SK-N-SH treated with all-trans-retinoic acid at 6 μM for 48 hours (cell line): ENCODE measurements at regions not wholly inside any gene's neighbourhood (a gene's known extent, or its start where the extent isn't known, plus 50 kb on each side); places are given as distances from the start of the nearest gene placed in this dataset.

Source experiments
- ATAC-seq: fragments of 200-7000 bp; cut with Tn5 transposase; 3 replicates; pipeline ENCODE4 v1.9.1; 2020; ENCODE audit warnings: mild to moderate bottlenecking, moderate library complexity
- ARNTL ChIP-seq: fragments of 450-650 bp; formaldehyde crosslinking; IDR thresholded peaks from 2 replicates; pipeline ENCODE4 v1.5.0; 2020; ENCODE audit warnings: low read depth, mild to moderate bottlenecking, moderate library complexity, borderline replicate concordance
- BACH2 ChIP-seq: fragments of 250-450 bp; sonication (Bioruptor Pico); IDR thresholded peaks from 2 replicates; pipeline ENCODE4 v1.9.0; 2021; ENCODE audit warnings: mild to moderate bottlenecking, borderline replicate concordance
- CREB5 ChIP-seq: fragments of 250-450 bp; sonication (Bioruptor Pico); IDR thresholded peaks from 2 replicates; pipeline ENCODE4 v1.5.1; 2020; ENCODE audit warnings: low read depth, mild to moderate bottlenecking, moderate library complexity
- CSDC2 ChIP-seq: fragments of 250-450 bp; sonication (Bioruptor Pico); IDR thresholded peaks from 2 replicates; pipeline ENCODE4 v1.5.0; 2020; ENCODE audit warnings: mild to moderate bottlenecking, moderate library complexity
- CSRNP3 ChIP-seq: fragments of 250-450 bp; sonication (Bioruptor Pico); IDR thresholded peaks from 2 replicates; pipeline ENCODE4 v1.5.1; 2021; ENCODE audit warnings: mild to moderate bottlenecking, moderate library complexity
- ESRRG ChIP-seq: fragments of 250-450 bp; sonication (Bioruptor Pico); IDR thresholded peaks from 2 replicates; pipeline ENCODE4 v1.6.1; 2021; ENCODE audit warnings: mild to moderate bottlenecking
- GLIS3 ChIP-seq: fragments of 250-450 bp; sonication (Bioruptor Pico); IDR thresholded peaks from 2 replicates; pipeline ENCODE4 v1.5.0; 2020; ENCODE audit warnings: mild to moderate bottlenecking, moderate library complexity
- ISL1 ChIP-seq: fragments of 250-450 bp; sonication (Bioruptor Pico); IDR thresholded peaks from 2 replicates; pipeline ENCODE4 v2.1.2; 2022; ENCODE audit warnings: mild to moderate bottlenecking, moderate library complexity
- PATZ1 ChIP-seq: fragments of 250-450 bp; sonication (Bioruptor Pico); IDR thresholded peaks from 2 replicates; pipeline ENCODE4 v1.8.0; 2020; ENCODE audit warnings: mild to moderate bottlenecking, moderate library complexity, borderline replicate concordance
- POU6F1 ChIP-seq: fragments of 250-450 bp; sonication (Bioruptor Pico); IDR thresholded peaks from 2 replicates; pipeline ENCODE4 v1.8.0; 2021; ENCODE audit warnings: low read depth, mild to moderate bottlenecking, moderate library complexity, borderline replicate concordance
- PPARA ChIP-seq: fragments of 250-450 bp; sonication (Bioruptor Pico); IDR thresholded peaks from 2 replicates; pipeline ENCODE4 v1.5.0; 2020; ENCODE audit warnings: mild to moderate bottlenecking, borderline replicate concordance
- RARB ChIP-seq: fragments of 250-450 bp; sonication (Bioruptor Pico); IDR thresholded peaks from 2 replicates; pipeline ENCODE4 v1.8.0; 2021; ENCODE audit warnings: mild to moderate bottlenecking, moderate library complexity
- SNAI2 ChIP-seq: fragments of 250-450 bp; sonication (Bioruptor Pico); IDR thresholded peaks from 2 replicates; pipeline ENCODE4 v1.5.0; 2020; ENCODE audit warnings: mild to moderate bottlenecking, moderate library complexity
- TCF4 ChIP-seq: fragments of 250-450 bp; sonication (Bioruptor Pico); IDR thresholded peaks from 2 replicates; pipeline ENCODE4 v1.8.0; 2021; ENCODE audit warnings: mild to moderate bottlenecking, moderate library complexity, borderline replicate concordance
- TOX ChIP-seq: fragments of 250-450 bp; sonication (Bioruptor Pico); IDR thresholded peaks from 2 replicates; pipeline ENCODE4 v1.8.0; 2021; ENCODE audit warnings: mild to moderate bottlenecking, moderate library complexity, borderline replicate concordance
- ZC3H10 ChIP-seq: fragments of 250-450 bp; sonication (Bioruptor Pico); IDR thresholded peaks from 2 replicates; pipeline ENCODE4 v1.5.1; 2021; ENCODE audit warnings: mild to moderate bottlenecking, moderate library complexity
- ZFP3 ChIP-seq: fragments of 250-450 bp; sonication (Bioruptor Pico); IDR thresholded peaks from 2 replicates; pipeline ENCODE4 v1.5.0; 2020; ENCODE audit warnings: mild to moderate bottlenecking, moderate library complexity
- ZFP30 ChIP-seq: fragments of 450-650 bp; formaldehyde crosslinking; IDR thresholded peaks from 2 replicates; pipeline ENCODE4 v1.5.0; 2022; ENCODE audit warnings: mild to moderate bottlenecking, moderate library complexity
- ZNF565 ChIP-seq: fragments of 450-650 bp; formaldehyde crosslinking; conservative IDR thresholded peaks from 2 replicates; pipeline ENCODE4 v1.5.0; 2020; ENCODE audit warnings: low read depth, mild to moderate bottlenecking, moderate library complexity
- ZNF70 ChIP-seq: fragments of 450-650 bp; formaldehyde crosslinking; IDR thresholded peaks from 2 replicates; pipeline ENCODE4 v1.5.0; 2020; ENCODE audit warnings: mild to moderate bottlenecking, moderate library complexity
- ZNF8 ChIP-seq: fragments of 450-650 bp; formaldehyde crosslinking; IDR thresholded peaks from 2 replicates; pipeline ENCODE4 v1.5.0; 2020; ENCODE audit warnings: mild to moderate bottlenecking, moderate library complexity
- TF ChIP-seq, protein P1 (sequence below): fragments of 250-450 bp; sonication (Bioruptor Pico); IDR thresholded peaks from 2 replicates; pipeline ENCODE4 v1.5.0; 2020; ENCODE audit warnings: mild to moderate bottlenecking, moderate library complexity

DNA sequence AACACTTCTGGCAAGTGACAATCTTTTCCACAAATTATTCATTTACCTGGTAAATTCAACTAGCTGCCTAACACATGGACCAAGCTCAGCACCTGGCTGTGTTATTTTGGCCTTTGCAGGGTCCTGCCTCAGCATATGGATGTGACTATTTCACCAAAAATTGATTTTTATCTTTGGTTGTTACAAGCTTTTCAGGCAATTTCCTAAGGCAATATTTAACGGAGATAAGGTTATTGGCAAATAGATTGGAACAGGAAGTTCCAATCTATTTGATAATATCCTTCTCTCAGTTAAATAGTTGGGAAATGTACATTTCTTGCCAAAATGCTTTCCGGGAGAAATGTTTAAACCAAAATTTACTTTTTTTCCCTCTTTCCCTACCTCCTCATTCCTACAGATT is 415.2 kb upstream of the SMARCA2 start (continued):
- no peak for TF ChIP-seq CREB5 (CRISPR knock-in tag)

DNA sequence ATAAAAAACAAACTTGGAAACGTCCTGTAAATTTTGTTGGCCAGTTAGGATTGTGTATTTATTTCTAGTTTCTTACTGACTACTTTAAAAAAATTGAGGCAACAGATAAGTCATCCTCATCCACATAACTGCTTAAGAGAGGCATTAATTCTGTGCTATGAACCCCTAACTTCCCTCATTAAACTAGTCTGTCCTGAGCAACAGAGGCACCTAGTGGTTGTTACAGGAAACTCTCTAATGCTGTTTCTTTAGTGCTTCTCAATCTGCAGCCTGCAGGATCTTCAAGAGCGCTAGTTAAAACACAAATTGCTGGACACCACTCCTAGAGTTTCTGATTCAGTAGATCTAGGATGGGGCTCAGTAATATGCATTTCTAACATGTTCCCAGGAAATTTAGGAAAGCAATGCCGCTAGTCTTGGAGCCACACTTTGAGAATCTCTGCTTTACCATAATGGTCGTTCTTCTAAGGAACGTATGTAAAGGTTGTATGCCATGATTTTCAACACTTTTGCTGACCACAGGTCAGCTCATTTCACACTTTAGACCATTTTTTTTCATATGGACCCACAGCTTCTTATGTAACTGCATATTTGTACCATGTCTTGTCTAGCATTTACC is 410.1 kb upstream of the SMARCA2 start:
- TF ChIP-seq CSRNP3 (CRISPR knock-in tag), result no peak
- no peak for TF ChIP-seq ISL1
- TF ChIP-seq GLIS3, result no peak
- no peak for TF ChIP-seq CREB5 (CRISPR knock-in tag)
- no peak for TF ChIP-seq ZNF70
- no peak for TF ChIP-seq TOX
- no peak for TF ChIP-seq SNAI2
- TF ChIP-seq TCF4, result no peak
- TF ChIP-seq ESRRG (CRISPR knock-in tag), result no peak
- no peak for TF ChIP-seq ZFP30
- TF ChIP-seq RARB, result no peak
- no peak for TF ChIP-seq ZC3H10 (CRISPR knock-in tag)
- no peak for TF ChIP-seq POU6F1
- no peak for TF ChIP-seq PPARA
- no peak for TF ChIP-seq PATZ1
- no peak for TF ChIP-seq CSDC2 (CRISPR knock-in tag)
- TF ChIP-seq, protein P1, sequence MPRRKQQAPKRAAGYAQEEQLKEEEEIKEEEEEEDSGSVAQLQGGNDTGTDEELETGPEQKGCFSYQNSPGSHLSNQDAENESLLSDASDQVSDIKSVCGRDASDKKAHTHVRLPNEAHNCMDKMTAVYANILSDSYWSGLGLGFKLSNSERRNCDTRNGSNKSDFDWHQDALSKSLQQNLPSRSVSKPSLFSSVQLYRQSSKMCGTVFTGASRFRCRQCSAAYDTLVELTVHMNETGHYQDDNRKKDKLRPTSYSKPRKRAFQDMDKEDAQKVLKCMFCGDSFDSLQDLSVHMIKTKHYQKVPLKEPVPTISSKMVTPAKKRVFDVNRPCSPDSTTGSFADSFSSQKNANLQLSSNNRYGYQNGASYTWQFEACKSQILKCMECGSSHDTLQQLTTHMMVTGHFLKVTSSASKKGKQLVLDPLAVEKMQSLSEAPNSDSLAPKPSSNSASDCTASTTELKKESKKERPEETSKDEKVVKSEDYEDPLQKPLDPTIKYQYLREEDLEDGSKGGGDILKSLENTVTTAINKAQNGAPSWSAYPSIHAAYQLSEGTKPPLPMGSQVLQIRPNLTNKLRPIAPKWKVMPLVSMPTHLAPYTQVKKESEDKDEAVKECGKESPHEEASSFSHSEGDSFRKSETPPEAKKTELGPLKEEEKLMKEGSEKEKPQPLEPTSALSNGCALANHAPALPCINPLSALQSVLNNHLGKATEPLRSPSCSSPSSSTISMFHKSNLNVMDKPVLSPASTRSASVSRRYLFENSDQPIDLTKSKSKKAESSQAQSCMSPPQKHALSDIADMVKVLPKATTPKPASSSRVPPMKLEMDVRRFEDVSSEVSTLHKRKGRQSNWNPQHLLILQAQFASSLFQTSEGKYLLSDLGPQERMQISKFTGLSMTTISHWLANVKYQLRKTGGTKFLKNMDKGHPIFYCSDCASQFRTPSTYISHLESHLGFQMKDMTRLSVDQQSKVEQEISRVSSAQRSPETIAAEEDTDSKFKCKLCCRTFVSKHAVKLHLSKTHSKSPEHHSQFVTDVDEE (CRISPR knock-in tag), result no peak
- no peak for TF ChIP-seq ARNTL (CRISPR knock-in tag)
- no peak for TF ChIP-seq ZNF8
- no peak for TF ChIP-seq ZNF565 (CRISPR knock-in tag)
- no peak for ATAC-seq

DNA sequence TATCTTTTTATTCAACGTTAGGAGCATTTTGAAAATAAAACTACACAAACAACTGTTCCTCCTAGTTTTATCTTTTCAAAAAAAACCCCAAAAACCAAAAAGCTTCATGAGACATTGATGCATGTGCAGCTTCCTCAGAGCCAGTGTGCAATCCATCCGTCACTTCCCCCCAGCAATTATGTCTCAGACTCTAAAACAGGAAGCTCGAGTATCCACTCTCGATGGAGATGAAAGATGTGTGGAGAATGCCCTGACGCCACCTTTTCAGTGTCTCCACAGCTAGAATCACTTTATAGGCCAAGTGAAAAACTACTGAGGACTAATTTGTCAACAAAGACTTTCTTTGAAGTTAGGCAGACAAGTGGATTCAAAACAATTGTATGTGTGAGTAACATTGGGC is 408.9 kb upstream of the SMARCA2 start:
- ATAC-seq, result no peak
- TF ChIP-seq TOX, result no peak

DNA sequence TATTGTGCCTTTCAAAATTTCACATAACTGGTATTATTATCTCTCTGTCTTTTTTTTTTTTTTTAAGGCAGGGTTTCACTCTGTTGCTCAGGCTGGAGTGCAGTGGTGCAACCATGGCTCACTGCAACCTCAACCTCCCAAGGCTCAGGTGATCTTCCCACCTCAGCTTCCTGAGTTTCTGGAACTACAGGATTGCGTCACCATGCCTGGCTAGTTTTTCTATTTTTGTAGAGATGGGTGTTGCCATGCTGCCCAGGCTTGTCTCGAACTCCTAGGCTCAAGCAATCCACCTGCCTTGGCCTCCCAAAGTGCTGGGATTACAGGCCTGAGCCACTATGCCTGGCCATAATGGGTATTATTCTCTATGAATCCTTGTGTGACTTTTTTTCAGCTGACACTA is 402.3 kb upstream of the SMARCA2 start:
- ATAC-seq, result no peak
- TF ChIP-seq ZNF565 (CRISPR knock-in tag) (no peak), SNAI2 (no peak), ISL1 (no peak), ZC3H10 (CRISPR knock-in tag) (no peak), TOX (no peak), RARB (no peak), ZFP3 (CRISPR knock-in tag) (no peak), ZFP30 (no peak), ZNF70 (no peak), PPARA (no peak), ZNF8 (no peak), POU6F1 (no peak), BACH2 (no peak)
- TF ChIP-seq, protein P1 (CRISPR knock-in tag), result no peak
